ENCODE measurements at regions not wholly inside any gene's neighbourhood (a gene's known extent, or its start where the extent isn't known, plus 50 kb on each side); places are given as distances from the start of the nearest gene placed in this dataset.

DNA sequence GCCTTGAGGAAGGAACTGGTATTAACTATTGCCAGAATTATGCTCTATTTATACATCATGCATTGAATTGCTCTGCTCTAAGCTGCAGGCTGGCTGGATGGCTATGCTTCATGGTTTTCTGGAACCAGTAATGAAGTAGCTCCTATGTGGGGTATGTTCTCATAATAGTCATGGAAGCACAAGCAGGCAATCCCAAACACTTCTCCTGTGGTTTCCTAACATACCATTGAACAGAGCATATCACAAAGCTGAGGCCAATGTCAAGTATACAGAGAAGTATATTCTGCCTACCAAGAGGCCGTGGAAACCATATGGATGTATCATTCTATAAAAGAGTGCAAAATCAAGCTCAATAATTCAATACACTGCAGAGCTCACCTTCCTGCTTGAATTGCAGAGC is 1752.4 kb upstream of the FLRT2 start:
- TF ChIP-seq, protein P1, sequence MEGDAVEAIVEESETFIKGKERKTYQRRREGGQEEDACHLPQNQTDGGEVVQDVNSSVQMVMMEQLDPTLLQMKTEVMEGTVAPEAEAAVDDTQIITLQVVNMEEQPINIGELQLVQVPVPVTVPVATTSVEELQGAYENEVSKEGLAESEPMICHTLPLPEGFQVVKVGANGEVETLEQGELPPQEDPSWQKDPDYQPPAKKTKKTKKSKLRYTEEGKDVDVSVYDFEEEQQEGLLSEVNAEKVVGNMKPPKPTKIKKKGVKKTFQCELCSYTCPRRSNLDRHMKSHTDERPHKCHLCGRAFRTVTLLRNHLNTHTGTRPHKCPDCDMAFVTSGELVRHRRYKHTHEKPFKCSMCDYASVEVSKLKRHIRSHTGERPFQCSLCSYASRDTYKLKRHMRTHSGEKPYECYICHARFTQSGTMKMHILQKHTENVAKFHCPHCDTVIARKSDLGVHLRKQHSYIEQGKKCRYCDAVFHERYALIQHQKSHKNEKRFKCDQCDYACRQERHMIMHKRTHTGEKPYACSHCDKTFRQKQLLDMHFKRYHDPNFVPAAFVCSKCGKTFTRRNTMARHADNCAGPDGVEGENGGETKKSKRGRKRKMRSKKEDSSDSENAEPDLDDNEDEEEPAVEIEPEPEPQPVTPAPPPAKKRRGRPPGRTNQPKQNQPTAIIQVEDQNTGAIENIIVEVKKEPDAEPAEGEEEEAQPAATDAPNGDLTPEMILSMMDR (conservative IDR thresholded peaks at IDR 0.05 in 1 of 2, IDR thresholded peaks at IDR 0.05 in 1 of 2; ENCODE audit: extremely low read depth in 1 of 2, insufficient read depth in 1 of 2, low read depth in 1 of 2, low read length in 2 of 2): no peak
- no peak for TF ChIP-seq EZH2 (IDR thresholded peaks at IDR 0.05; ENCODE audit: borderline replicate concordance, low read length)

All from mammary epithelial cell (primary cell).